ENCODE measurements at regions not wholly inside any gene's neighbourhood (a gene's known extent, or its start where the extent isn't known, plus 50 kb on each side); places are given as distances from the start of the nearest gene placed in this dataset.

DNA sequence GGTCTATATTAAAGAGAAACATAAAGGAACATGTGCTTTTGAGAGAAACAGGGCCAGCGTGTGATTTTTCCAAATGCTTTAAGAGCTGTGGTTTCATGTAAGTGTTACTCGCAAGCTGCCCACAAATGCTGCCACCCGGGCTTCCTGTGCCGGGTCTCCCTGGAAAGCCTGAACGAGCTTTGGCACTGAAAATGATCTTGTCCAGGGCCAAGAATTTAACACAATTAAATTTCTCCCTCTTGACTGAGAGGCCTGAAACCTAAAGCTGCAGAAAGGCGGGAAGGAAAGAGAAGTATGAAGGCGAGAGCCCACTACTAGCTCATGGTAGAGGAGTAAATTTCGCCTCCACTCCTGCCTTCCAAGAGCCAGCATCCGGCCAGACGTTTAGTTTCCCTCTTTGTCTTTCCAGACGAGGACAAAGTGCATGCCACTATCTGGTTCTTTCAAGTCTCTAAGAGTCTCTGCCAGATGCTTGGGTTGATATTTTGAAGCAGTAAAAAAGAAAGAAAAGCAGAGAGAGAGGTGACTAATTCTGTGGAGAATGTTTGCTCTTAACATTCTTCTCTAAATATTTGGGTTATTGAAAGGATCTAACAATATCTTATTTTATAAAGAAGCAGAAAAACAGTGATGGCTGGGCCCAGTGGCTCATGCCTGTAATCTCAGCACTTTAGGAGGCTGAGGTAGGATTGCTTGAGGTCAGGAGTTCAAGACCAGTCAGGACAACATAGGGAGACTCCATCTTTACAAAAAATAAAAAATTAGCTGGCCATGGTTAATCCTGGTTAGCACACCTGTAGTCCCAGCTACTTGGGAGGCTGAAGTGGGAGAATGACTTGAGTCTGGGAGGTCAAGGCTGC, 100.0 kb upstream of the HNRNPU start:
- peaks cover under 1% of the 10 kb centered on the region for H3K36me3 Mint-ChIP-seq (ENCODE audit: insufficient read depth, unreplicated experiment)
- H3K27ac Mint-ChIP-seq (ENCODE audit: unreplicated experiment) = peak overlapping the region; percentile 71
- no peaks in the 10 kb centered on the region for H3K36me3 ChIP-seq (ENCODE audit: control insufficient read depth, insufficient read depth, low read length)
- ChIA-PET CTCF (interaction anchor here (1.1 kb wide), 1 partner anchor 12 kb away, joined by 3 read pairs; no protein-coding TSS in a partner anchor), POLR2A (interaction anchor here (0.5 to 1.8 kb wide), 7 partner anchors 11 to 1576 kb away, joined by 3 to 16 read pairs (median 6); partner anchors contain the start of gene HNRNPU)
- TF ChIP-seq, protein P1, sequence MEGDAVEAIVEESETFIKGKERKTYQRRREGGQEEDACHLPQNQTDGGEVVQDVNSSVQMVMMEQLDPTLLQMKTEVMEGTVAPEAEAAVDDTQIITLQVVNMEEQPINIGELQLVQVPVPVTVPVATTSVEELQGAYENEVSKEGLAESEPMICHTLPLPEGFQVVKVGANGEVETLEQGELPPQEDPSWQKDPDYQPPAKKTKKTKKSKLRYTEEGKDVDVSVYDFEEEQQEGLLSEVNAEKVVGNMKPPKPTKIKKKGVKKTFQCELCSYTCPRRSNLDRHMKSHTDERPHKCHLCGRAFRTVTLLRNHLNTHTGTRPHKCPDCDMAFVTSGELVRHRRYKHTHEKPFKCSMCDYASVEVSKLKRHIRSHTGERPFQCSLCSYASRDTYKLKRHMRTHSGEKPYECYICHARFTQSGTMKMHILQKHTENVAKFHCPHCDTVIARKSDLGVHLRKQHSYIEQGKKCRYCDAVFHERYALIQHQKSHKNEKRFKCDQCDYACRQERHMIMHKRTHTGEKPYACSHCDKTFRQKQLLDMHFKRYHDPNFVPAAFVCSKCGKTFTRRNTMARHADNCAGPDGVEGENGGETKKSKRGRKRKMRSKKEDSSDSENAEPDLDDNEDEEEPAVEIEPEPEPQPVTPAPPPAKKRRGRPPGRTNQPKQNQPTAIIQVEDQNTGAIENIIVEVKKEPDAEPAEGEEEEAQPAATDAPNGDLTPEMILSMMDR (IDR thresholded peaks at IDR 0.05; ENCODE audit: insufficient read depth in 1 of 2, low read depth in 1 of 2, low read length in 1 of 2, severe bottlenecking in 1 of 2, unreplicated experiment in 1 of 2) = no peak
- H3K4me1 Mint-ChIP-seq (ENCODE audit: low read depth, unreplicated experiment) = peaks cover 19% of the 10 kb centered on the region
- no peaks in the 10 kb centered on the region for H3K9me3 Mint-ChIP-seq (ENCODE audit: unreplicated experiment)
- BruUV-seq (replicated peaks) = TSS peak; percentile 78
- no peaks in the 10 kb centered on the region for H3K27me3 ChIP-seq (replicated peaks; ENCODE audit: control insufficient read depth, insufficient read depth, low read length)
- 0 out of 2 replicates have a peak overlapping the region, but pooled peaks have one; percentile 8 for H3K4me3 ChIP-seq (ENCODE audit: low read depth, low read length)
- DNase-seq = peak; percentile 73 to 76
- intact Hi-C loops (cut with micrococcal nuclease; ENCODE audit: unreplicated experiment) = loop anchor here (1.0 to 5.0 kb wide), 3 partner anchors 11 to 512 kb away; partner anchors contain the start of gene ADSS2
- H3K27me3 Mint-ChIP-seq (ENCODE audit: insufficient read depth, unreplicated experiment) = no peaks in the 10 kb centered on the region
- H3K9me3 ChIP-seq = no peaks in the 10 kb centered on the region
- H3K4me1 ChIP-seq = peaks cover 43% of the 10 kb centered on the region
- peak overlapping the region; percentile 55 for H3K4me3 Mint-ChIP-seq (ENCODE audit: unreplicated experiment)

- peaks cover 37% of the 10 kb centered on the region for H3K4me1 ChIP-seq
- TF ChIP-seq, protein P1 (IDR thresholded peaks at IDR 0.05; ENCODE audit: insufficient read depth in 1 of 2, low read depth in 1 of 2, low read length in 1 of 2, severe bottlenecking in 1 of 2, unreplicated experiment in 1 of 2) = no peak
- H3K27ac Mint-ChIP-seq (ENCODE audit: unreplicated experiment) = peak overlapping the region; percentile 71
- H3K4me1 Mint-ChIP-seq (ENCODE audit: low read depth, unreplicated experiment) = peaks cover 14% of the 10 kb centered on the region
- no peaks in the 10 kb centered on the region for H3K9me3 Mint-ChIP-seq (ENCODE audit: unreplicated experiment)
- no peak overlapping the region for H3K4me3 ChIP-seq (ENCODE audit: low read depth, low read length)
- no peaks in the 10 kb centered on the region for H3K27me3 ChIP-seq (replicated peaks; ENCODE audit: control insufficient read depth, insufficient read depth, low read length)
- H3K9me3 ChIP-seq = no peaks in the 10 kb centered on the region
- H3K36me3 ChIP-seq (ENCODE audit: control insufficient read depth, insufficient read depth, low read length) = no peaks in the 10 kb centered on the region
- BruUV-seq (replicated peaks) = no TSS peak
- ChIA-PET POLR2A (interaction anchor here (1.2 to 1.8 kb wide), 3 partner anchors 10 to 100 kb away, joined by 6 to 16 read pairs (median 7); partner anchors contain the start of gene HNRNPU), CTCF (no interaction called here)
- H3K4me3 Mint-ChIP-seq (ENCODE audit: unreplicated experiment) = peak overlapping the region; percentile 55
- H3K27me3 Mint-ChIP-seq (ENCODE audit: insufficient read depth, unreplicated experiment) = no peaks in the 10 kb centered on the region
- H3K36me3 Mint-ChIP-seq (ENCODE audit: insufficient read depth, unreplicated experiment) = no peaks in the 10 kb centered on the region
- intact Hi-C loops (cut with micrococcal nuclease; ENCODE audit: unreplicated experiment) = loop anchor here (5.0 kb wide), 1 partner anchor 511 kb away; the partner anchor contains the start of gene ADSS2
- DNase-seq = no peak
These were observed 99.0 kb upstream of the HNRNPU start for GRCh38 chr1:244963231-244963826.

- H3K36me3 ChIP-seq (ENCODE audit: control insufficient read depth, insufficient read depth, low read length) = no peaks in the 10 kb centered on the region
- H3K4me3 ChIP-seq (ENCODE audit: low read depth, low read length) = no peak overlapping the region
- ChIA-PET CTCF (no interaction called here), POLR2A (interaction anchor here (0.6 kb wide), 2 partner anchors 24 to 129 kb away, joined by 3 to 5 read pairs; no protein-coding TSS in a partner anchor)
- H3K9me3 ChIP-seq = no peaks in the 10 kb centered on the region
- DNase-seq = no peak
- no peaks in the 10 kb centered on the region for H3K9me3 Mint-ChIP-seq (ENCODE audit: unreplicated experiment)
- no peaks in the 10 kb centered on the region for H3K27me3 ChIP-seq (replicated peaks; ENCODE audit: control insufficient read depth, insufficient read depth, low read length)
- intact Hi-C loops (cut with micrococcal nuclease; ENCODE audit: unreplicated experiment) = loop anchor here (5.0 kb wide), 1 partner anchor 510 kb away; the partner anchor contains the start of gene ADSS2
- no peak overlapping the region for H3K4me3 Mint-ChIP-seq (ENCODE audit: unreplicated experiment)
- H3K27me3 Mint-ChIP-seq (ENCODE audit: insufficient read depth, unreplicated experiment) = no peaks in the 10 kb centered on the region
- no peak overlapping the region for H3K27ac Mint-ChIP-seq (ENCODE audit: unreplicated experiment)
- no peaks in the 10 kb centered on the region for H3K36me3 Mint-ChIP-seq (ENCODE audit: insufficient read depth, unreplicated experiment)
- H3K4me1 Mint-ChIP-seq (ENCODE audit: low read depth, unreplicated experiment) = peaks cover 9% of the 10 kb centered on the region
- BruUV-seq (replicated peaks) = no TSS peak
- peaks cover 35% of the 10 kb centered on the region for H3K4me1 ChIP-seq
- TF ChIP-seq, protein P1 (IDR thresholded peaks at IDR 0.05; ENCODE audit: insufficient read depth in 1 of 2, low read depth in 1 of 2, low read length in 1 of 2, severe bottlenecking in 1 of 2, unreplicated experiment in 1 of 2) = no peak
These were observed 97.8 kb upstream of the HNRNPU start for GRCh38 chr1:244962130-244962529.
